Breast epithelium (tissue), 3 donors: ENCODE measurements at regions not wholly inside any gene's neighbourhood (a gene's known extent, or its start where the extent isn't known, plus 50 kb on each side); places are given as distances from the start of the nearest gene placed in this dataset.

Experiments used
- CTCF ChIP-seq, 3 donors: fragments of 450-650 bp; IDR thresholded peaks; one replicate each; pipeline ENCODE4 v1.5.1; 2016 to 2017; ENCODE audit warnings: antibody characterized with exemption in 3 of 3, mild to moderate bottlenecking in 3 of 3, moderate library complexity in 3 of 3
- POLR2A ChIP-seq: fragments of 450-650 bp; IDR thresholded peaks from one replicate; pipeline ENCODE4 v1.6.1; 2016; ENCODE audit warnings: antibody characterized with exemption, mild to moderate bottlenecking, moderate library complexity
- POLR2AphosphoS5 ChIP-seq, 3 donors: sonication (generic); formaldehyde crosslinking; IDR thresholded peaks; one replicate each; pipeline ENCODE4 v1.6.1; 2017; ENCODE audit warnings: antibody characterized with exemption in 3 of 3

- no peak for TF ChIP-seq CTCF (IDR thresholded peaks at IDR 0.05)
- no peak for TF ChIP-seq POLR2AphosphoS5 (IDR thresholded peaks at IDR 0.05)
- no peak for TF ChIP-seq POLR2A
Observed at GRCh38 chr4:148954011-148954749, 512.0 kb upstream of the NR3C2 start.
